NB4 (cell line): ENCODE measurements at regions not wholly inside any gene's neighbourhood (a gene's known extent, or its start where the extent isn't known, plus 50 kb on each side); places are given as distances from the start of the nearest gene placed in this dataset.

Experiments
- MYC ChIP-seq: IDR thresholded peaks from 2 replicates; pipeline ENCODE4 v1.6.1; 2011; ENCODE audit warnings: low read depth, low read length
- POLR2A ChIP-seq: IDR thresholded peaks from 2 replicates; pipeline ENCODE4 v1.6.1; 2011; ENCODE audit warnings: mild to moderate bottlenecking; ENCODE audit not compliant: insufficient read length; ENCODE audit errors: extremely low read depth
- TF ChIP-seq, protein P1 (sequence below): IDR thresholded peaks from one replicate; pipeline ENCODE4 v1.5.1; 2012; ENCODE audit warnings: low read depth, low read length
- TF ChIP-seq, protein P2 (sequence below): IDR thresholded peaks from 2 replicates; pipeline ENCODE4 v1.6.1; 2011; ENCODE audit warnings: low read depth, low read length

DNA sequence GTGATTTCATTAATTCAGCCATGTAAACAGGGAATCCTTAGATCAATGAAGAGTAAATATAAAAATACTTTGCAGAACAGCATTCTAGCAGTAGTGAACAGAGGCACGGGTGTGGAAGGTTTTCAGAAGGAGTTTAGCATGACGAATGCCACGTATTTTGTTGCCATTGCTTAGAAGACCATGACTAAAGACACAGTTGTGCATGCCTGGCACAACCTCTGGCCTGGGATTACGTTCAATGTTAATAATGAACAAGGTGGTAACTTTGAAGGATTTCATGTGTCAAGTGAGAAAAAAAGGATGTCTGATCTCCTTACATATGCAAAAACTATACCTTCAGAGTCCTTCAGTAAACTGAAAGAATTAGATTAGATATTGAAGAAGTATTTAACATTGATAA, 171.9 kb downstream of the MAGEB5 start:
- TF ChIP-seq, protein P1, sequence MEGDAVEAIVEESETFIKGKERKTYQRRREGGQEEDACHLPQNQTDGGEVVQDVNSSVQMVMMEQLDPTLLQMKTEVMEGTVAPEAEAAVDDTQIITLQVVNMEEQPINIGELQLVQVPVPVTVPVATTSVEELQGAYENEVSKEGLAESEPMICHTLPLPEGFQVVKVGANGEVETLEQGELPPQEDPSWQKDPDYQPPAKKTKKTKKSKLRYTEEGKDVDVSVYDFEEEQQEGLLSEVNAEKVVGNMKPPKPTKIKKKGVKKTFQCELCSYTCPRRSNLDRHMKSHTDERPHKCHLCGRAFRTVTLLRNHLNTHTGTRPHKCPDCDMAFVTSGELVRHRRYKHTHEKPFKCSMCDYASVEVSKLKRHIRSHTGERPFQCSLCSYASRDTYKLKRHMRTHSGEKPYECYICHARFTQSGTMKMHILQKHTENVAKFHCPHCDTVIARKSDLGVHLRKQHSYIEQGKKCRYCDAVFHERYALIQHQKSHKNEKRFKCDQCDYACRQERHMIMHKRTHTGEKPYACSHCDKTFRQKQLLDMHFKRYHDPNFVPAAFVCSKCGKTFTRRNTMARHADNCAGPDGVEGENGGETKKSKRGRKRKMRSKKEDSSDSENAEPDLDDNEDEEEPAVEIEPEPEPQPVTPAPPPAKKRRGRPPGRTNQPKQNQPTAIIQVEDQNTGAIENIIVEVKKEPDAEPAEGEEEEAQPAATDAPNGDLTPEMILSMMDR, result no peak
- no peak for TF ChIP-seq POLR2A
- TF ChIP-seq, protein P2, sequence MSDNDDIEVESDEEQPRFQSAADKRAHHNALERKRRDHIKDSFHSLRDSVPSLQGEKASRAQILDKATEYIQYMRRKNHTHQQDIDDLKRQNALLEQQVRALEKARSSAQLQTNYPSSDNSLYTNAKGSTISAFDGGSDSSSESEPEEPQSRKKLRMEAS, result no peak
- TF ChIP-seq MYC, result no peak
